GM15510 (cell line): ENCODE measurements at regions not wholly inside any gene's neighbourhood (a gene's known extent, or its start where the extent isn't known, plus 50 kb on each side); places are given as distances from the start of the nearest gene placed in this dataset.

Experiments
- POLR2A ChIP-seq: IDR thresholded peaks from 3 replicates; pipeline ENCODE4 v1.6.1; 2011; ENCODE audit warnings: borderline replicate concordance; ENCODE audit not compliant: insufficient read length; ENCODE audit errors: extremely low read depth

DNA sequence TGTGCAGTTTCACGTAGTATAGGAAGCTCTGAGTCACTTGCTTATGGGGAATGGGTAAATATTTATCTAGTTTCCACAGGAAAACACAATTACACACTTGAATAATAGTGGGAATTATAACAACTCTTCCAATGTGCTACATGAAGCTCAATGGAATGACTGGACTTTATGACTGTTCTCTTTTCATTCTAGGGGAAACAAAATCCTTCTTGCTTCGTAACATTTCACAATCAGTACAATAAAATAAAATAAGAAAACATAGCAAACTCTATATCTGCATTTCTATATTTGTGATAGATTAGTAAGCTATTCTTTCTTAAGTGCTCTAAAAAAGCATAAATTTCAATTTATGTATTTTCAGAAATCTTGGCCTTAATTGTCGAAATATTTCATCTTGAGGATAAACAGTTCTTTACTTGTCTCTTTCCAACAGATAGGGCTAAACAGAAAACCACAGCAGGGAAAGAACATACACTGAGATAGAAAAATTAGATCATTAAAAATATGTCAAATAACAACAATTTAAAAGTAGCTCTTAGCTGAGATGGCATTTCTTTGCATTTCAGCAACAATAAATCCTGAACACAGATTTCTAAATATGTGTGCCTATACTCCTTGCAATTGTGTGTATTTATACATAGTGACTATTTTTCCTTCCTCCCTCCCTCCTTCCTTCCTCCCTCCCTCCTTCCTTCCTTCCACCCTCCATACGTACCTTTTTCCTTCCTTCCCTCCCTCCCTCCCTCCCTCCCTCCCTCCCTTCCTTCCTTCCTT is 395.5 kb upstream of the KCNMB2 start:
- TF ChIP-seq POLR2A = no peak

DNA sequence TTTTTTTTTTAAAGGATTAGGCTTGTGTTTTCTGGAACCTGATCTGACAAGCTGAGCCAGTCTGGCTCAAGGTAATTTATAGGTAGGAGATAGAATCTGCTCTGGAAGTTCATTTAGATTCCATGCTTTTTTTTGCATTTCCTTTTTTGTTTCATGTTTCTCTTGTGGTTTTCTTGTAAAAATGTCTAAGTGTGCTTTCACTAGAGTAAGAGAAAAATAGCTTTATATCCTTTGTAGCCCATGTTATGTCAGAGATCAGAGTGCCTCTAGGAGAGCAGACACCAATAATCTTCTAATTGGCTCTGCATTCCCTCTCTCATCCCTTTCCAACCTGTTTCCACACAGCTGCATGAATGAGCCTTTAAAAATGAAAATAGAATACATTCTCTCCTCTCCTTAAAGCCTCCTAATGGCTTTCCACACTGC is 389.8 kb upstream of the KCNMB2 start:
- TF ChIP-seq POLR2A = no peak

DNA sequence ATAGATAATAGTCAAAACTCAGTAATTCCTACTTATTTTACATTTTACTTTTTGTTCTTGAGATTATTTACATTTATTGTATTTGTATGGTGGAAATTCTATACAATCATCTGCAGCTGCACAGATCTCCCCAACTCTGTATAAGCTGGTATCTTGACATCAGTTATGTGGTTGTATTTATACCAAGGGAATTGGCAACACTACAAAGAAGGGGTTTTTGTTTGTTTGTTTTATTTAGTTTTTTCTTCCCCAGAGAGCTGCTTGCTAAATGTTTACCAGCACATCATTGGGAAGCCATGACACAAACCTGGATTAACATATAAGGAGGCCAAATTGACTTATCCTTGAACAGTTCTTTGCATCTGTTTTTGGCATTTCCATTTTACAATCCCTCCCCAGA is 389.2 kb upstream of the KCNMB2 start:
- TF ChIP-seq POLR2A = no peak

DNA sequence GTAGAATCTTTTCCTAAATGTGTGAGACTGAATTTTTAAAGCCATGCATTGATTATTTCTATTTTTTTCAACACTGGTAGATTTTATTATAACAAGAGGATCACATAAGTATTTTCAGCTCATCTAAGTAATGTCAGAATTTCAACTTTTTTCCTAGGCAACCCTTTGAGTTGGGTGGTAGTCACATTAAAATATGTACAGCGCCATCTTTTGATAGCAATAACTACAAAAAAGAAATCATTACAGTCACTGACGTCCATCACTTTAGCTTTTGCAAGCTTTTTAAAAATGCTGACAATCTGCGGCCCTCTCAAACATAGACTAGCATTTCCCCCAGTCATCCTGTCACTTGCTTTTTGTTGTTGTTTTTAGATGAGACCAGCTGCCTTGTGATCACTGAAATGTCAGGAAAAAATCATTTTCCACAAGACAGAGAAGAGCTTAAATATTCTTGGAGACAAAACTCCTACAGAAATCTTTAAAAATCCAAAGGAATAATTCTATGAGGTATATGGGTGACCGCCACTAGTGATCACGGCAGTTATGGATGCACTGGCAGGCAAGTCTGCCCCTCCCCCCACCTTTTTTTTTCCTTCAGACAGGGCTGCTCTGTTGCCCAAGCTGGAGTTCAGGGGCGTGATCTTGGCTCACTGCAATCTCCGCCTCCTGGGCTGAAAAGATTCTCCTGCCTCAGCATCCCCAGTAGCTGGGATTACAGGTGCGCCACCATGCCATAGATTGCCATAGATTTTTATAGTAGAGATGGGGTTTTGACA is 384.0 kb upstream of the KCNMB2 start:
- no peak for TF ChIP-seq POLR2A

DNA sequence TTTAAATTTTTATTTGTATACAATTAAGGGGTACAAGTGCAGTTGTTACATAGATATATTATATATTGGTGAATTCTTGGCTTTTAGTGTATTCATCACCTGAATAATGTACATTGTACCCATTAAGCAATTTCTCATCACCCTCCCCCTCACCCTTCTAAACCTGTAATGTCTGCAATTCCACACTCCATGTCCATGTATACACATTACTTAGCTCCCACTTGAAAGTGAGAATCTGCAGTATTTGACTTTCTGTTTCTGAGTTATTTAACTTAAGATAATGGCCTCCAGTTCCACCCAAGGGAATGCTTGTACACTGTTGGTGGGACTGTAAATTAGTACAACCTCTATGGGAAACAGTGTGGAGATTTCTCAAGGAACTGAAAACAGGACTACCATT is 383.2 kb upstream of the KCNMB2 start:
- no peak for TF ChIP-seq POLR2A

DNA sequence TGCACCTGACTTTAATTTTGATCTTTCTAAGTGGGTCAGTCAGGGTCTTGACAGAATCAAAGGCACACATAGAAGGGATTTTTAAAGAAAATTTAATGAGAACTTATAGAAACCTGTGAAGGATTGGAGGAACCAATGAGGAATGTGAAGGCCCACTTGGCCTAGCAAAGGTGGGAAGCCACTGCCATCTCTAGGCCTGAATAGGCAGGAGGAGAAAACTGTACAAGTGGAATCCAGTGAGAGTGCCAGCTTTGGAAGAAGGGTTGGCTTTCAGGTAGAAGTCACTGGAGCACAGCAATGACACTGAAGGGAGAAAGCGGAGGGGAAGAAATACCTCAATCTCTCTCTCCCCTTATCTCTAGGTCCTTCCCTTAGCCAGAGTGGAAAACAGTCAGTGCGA is 380.7 kb upstream of the KCNMB2 start:
- TF ChIP-seq POLR2A = no peak

DNA sequence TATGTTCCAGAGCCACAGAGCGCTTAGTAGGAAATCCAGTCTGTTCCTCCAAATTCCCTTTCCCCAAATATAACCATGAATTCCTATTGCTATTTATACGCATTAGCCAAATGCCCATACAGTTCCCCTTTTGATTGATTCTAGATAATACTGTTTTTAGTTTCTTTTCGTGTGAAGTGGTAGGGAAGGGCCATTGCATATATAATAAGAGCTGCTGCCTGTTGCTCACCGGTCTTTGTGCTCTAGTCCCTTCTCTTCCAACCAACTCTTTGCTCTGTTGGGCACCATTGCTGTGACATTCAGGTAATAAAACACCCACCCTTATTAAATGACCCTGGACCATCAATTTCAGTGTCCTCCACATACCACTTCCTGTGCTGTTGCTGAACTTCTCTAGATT is 379.9 kb upstream of the KCNMB2 start:
- no peak for TF ChIP-seq POLR2A

DNA sequence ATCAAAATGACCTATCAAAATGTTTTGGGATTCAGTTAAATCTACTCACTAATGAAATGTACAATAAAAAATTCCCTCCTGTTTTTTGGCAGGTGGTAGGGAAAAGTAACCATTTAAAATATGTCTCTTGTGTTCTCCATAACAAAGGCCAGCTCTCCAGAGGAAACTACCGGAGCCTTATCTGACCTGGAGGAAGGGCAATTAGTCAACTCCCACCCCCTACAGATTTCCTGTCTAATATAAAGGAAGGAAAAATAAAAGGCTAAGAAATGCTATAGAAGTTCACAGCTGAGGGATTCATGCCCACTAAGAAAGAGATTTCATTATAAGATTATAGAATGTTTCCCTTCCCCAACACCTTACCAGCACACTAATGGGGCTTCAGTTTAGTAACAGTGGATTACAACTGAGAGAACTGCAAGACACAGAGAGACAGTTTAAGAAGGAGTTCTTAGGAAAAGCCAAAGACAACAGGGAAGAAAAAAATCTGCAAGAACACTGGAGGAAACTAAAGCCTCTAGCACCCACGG is 376.5 kb upstream of the KCNMB2 start:
- no peak for TF ChIP-seq POLR2A

DNA sequence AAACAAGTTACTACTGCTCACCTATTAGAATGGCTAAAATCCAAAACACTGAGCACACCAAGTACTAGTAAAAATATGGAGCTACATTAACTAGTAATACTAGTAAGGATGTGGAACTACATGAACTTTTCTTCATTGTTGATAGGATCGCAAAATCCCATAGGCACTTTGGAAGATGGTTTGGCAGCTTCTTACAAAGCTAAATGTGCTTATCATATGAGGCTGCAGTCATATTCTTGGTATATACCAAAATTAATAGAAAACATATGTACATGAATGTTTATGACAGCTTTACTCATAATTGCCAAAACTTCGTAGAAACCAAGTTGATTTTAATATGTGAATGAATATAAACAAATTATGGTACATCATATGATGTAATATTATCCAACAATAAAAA is 366.8 kb upstream of the KCNMB2 start:
- TF ChIP-seq POLR2A = no peak

DNA sequence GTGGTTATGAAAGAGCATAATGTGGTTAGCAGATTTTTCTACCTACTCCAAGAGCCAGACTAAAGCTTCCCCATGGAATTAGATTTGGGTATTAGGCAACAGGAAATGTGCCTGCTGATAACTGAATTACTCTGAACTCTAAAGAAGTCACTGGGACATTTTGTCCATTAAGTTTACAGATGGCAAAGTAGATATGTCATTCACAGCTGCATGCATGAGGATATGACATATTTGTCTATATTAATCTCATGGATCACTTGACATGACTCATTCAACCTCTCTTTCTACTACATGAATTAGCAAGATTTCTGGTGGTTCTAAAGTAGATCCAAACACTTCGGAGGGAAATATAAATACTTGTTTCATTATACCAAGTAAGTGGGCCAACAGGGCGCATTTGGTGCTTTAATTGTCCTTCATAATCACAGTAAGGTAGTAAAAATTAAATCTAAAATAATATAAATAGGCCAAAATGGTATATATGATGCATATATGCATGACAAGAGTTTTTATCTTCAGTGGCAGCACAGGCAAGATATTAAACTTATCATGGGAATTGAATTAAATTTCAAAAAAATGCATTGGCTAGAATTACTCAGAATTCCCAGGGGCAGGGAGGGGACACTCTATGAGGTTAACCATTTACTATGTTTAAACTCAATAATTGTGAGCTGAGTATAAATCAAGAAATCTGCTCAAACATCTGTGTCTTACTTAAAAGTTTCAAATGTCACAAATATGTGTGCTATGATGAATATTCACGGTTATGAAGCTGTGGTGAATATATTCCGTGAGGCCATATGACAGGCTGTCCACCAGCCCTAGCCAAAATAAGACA is 365.3 kb upstream of the KCNMB2 start:
- TF ChIP-seq POLR2A = no peak

DNA sequence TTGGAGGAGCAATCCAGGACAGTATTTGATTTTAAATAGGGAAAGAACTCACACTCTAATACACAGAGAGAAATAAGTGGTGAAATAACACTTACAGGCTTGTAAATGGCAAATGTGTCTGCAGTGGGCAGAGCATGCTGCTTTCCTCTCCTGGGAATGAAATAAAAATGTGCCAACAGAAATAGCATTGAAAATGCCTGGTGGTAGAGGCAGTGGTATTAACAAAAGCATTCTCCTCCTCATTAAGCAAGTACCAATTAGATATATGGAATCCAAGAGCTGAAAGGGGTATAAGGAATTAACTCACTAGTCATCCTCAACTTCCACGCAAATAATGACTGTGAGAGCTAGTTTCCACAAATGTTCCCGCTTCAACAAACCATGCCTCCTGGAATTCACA is 364.1 kb upstream of the KCNMB2 start:
- no peak for TF ChIP-seq POLR2A

DNA sequence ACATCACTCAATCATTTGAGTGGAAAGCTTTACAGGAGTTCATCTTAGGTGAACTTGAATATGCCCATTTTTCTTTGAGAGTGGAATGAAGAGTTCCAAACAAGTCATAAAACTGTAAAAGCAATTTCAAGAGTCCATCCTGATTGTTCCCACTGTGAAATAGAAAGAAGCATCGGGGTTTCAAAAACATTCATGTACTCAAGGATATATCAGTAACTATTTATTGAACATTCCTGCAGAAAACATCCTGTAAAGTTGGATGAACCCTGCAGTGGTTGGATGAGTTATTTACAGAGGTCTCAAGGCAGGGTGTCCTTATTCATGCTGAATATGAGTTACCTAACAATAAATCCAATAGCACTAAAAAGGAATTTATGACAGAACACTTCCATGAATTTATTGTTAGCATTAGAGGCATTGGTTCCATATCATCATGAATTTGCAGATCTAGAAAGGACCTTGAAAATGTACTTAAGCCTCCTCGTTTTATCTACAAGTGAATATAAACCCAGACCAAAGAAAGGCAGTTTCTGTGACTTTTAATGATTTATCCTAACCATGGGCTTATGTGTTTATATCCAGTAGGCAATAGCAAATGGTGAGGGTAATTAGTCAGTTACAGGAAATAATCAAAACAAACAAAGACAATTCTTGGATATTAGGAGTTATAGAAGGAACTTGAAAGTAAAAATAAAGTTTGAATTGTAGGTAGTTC is 361.9 kb upstream of the KCNMB2 start:
- TF ChIP-seq POLR2A = no peak

DNA sequence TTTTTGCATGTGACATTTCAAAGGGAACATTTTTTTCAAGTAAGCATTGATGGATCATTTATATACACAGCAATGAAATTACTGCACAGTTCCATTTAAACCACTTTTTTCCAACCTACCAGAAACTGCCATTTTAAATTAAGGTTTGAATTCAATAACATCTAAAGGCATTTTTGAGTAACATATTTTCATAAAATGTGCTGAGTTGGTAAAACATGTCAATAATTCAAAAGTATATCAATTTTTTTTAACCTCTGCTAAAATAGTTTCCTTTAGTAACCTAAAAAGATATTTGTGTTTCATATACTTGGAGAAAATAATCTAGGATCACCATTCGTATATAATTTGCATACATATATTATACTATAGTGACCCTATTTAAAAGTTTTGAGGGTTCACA is 355.1 kb upstream of the KCNMB2 start:
- TF ChIP-seq POLR2A = no peak

DNA sequence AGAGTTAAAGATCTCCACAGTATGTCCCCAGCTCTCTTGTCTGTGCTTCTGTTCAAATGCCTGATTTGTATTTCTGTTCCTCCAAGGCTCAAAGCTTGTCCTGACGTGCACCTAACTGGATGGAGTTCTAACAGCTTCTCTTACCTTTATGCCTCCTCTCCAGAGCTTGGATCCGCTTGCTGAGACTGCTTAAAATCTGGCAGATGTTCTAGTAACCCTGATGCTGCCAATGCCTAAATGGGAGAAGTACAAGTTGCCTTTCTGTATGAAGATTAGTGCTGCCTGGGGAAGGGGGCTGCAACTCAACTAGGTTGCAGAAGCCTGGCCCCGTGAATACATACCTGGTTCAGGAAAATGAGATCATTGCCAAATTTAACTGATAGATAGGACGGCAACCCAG is 354.5 kb upstream of the KCNMB2 start:
- no peak for TF ChIP-seq POLR2A
